Hepatocyte (in vitro differentiated cells): ENCODE measurements at regions not wholly inside any gene's neighbourhood (a gene's known extent, or its start where the extent isn't known, plus 50 kb on each side); places are given as distances from the start of the nearest gene placed in this dataset.
A peak's percentile ranks its signal among the peaks of the same experiment; 100 is the strongest.

Experiments
- DNase-seq: peaks from one replicate; pipeline ENCODE4 v3.0.0-alpha.2; 2016; ENCODE audit warnings: low spot score
- H2AFZ ChIP-seq: fragments of 200-600 bp; sonication (generic); 2 replicates; pipeline ENCODE4 v1.6.0; 2016; ENCODE audit warnings: antibody characterized with exemption, mild to moderate bottlenecking
- H3K27ac ChIP-seq: fragments of 200-600 bp; sonication (generic); 2 replicates; pipeline ENCODE4 v1.5.1; 2016; ENCODE audit warnings: mild to moderate bottlenecking
- H3K27me3 ChIP-seq: fragments of 200-600 bp; sonication (generic); 2 replicates; pipeline ENCODE4 v1.6.1; 2016
- H3K36me3 ChIP-seq: fragments of 200-600 bp; sonication (generic); replicated peaks from 2 replicates; pipeline ENCODE4 v1.5.1; 2016; ENCODE audit warnings: low read depth; ENCODE audit not compliant: insufficient read depth
- H3K4me1 ChIP-seq: fragments of 200-600 bp; sonication (generic); 2 replicates; pipeline ENCODE4 v1.5.1; 2016; ENCODE audit warnings: mild to moderate bottlenecking, moderate library complexity; ENCODE audit not compliant: insufficient read depth
- H3K4me2 ChIP-seq: fragments of 200-600 bp; sonication (generic); 2 replicates; pipeline ENCODE4 v1.6.0; 2016
- H3K4me3 ChIP-seq: fragments of 200-600 bp; sonication (generic); 2 replicates; pipeline ENCODE4 v1.5.1; 2016; ENCODE audit warnings: mild to moderate bottlenecking
- H3K79me2 ChIP-seq: fragments of 200-600 bp; sonication (generic); 2 replicates; pipeline ENCODE4 v1.6.0; 2017; ENCODE audit warnings: mild to moderate bottlenecking
- H3K9me2 ChIP-seq: fragments of 200-600 bp; sonication (generic); replicated peaks from 2 replicates; pipeline ENCODE4 v1.6.0; 2017; ENCODE audit warnings: mild to moderate bottlenecking; ENCODE audit not compliant: insufficient read depth
- H3K9me3 ChIP-seq: fragments of 200-600 bp; sonication (generic); 2 replicates; pipeline ENCODE4 v1.5.1; 2016; ENCODE audit warnings: low read depth, mild to moderate bottlenecking
- H4K20me1 ChIP-seq: fragments of 200-600 bp; sonication (generic); 2 replicates; pipeline ENCODE4 v1.6.0; 2016; ENCODE audit warnings: mild to moderate bottlenecking; ENCODE audit not compliant: insufficient read depth, poor library complexity, severe bottlenecking
- EZH2 ChIP-seq: fragments of 200-600 bp; sonication (generic); IDR thresholded peaks from 2 replicates; pipeline ENCODE4 v1.6.1; 2016; ENCODE audit warnings: antibody characterized with exemption, mild to moderate bottlenecking, borderline replicate concordance
- EZH2phosphoT487 ChIP-seq: fragments of 200-600 bp; sonication (generic); IDR thresholded peaks from one replicate; pipeline ENCODE4 v1.6.1; 2018; ENCODE audit warnings: antibody characterized with exemption, mild to moderate bottlenecking, low read depth, moderate library complexity; ENCODE audit not compliant: unreplicated experiment, severe bottlenecking
- WGBS: methylation state at CpG from one replicate; pipeline ENCODE4 v1.1.6; 2016; ENCODE audit warnings: low lambda C conversion rate; ENCODE audit errors: missing lambda C conversion rate; 5-methylcytosine and 5-hydroxymethylcytosine counted together
- TF ChIP-seq, protein P1 (sequence below): fragments of 200-600 bp; sonication (generic); IDR thresholded peaks from 2 replicates; pipeline ENCODE4 v1.5.1; 2016; ENCODE audit warnings: antibody characterized with exemption, mild to moderate bottlenecking; ENCODE audit not compliant: poor library complexity

- no peaks in the 10 kb centered on the region for H3K36me3 ChIP-seq
- H3K4me1 ChIP-seq = no peaks in the 10 kb centered on the region
- H3K4me3 ChIP-seq = no peak overlapping the region
- no peaks in the 10 kb centered on the region for H3K9me2 ChIP-seq
- no peak overlapping the region for H3K27ac ChIP-seq
- H3K27me3 ChIP-seq = no peaks in the 10 kb centered on the region
- H3K9me3 ChIP-seq = no peaks in the 10 kb centered on the region
- H3K79me2 ChIP-seq = no peaks in the 10 kb centered on the region
- no peak for DNase-seq
- H4K20me1 ChIP-seq = no peaks in the 10 kb centered on the region
- H2AFZ ChIP-seq = no peak overlapping the region
- no peak for TF ChIP-seq EZH2
- TF ChIP-seq EZH2phosphoT487 = no peak
- TF ChIP-seq, protein P1, sequence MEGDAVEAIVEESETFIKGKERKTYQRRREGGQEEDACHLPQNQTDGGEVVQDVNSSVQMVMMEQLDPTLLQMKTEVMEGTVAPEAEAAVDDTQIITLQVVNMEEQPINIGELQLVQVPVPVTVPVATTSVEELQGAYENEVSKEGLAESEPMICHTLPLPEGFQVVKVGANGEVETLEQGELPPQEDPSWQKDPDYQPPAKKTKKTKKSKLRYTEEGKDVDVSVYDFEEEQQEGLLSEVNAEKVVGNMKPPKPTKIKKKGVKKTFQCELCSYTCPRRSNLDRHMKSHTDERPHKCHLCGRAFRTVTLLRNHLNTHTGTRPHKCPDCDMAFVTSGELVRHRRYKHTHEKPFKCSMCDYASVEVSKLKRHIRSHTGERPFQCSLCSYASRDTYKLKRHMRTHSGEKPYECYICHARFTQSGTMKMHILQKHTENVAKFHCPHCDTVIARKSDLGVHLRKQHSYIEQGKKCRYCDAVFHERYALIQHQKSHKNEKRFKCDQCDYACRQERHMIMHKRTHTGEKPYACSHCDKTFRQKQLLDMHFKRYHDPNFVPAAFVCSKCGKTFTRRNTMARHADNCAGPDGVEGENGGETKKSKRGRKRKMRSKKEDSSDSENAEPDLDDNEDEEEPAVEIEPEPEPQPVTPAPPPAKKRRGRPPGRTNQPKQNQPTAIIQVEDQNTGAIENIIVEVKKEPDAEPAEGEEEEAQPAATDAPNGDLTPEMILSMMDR = no peak
- 100% methylated on average over 2 of the region's 2 CpGs for WGBS
- no peak overlapping the region for H3K4me2 ChIP-seq
Observed at GRCh38 chr4:37771771-37772170, 54.7 kb upstream of the PGM2 start.

GRCh38 chr4:37770016-37770415, 56.5 kb upstream of the PGM2 start:
- Histone ChIP-seq H3K79me2 (no peaks in the 10 kb centered on the region), H3K27ac (no peak overlapping the region), H3K36me3 (no peaks in the 10 kb centered on the region), H3K4me3 (no peak overlapping the region), H3K4me2 (no peak overlapping the region), H3K27me3 (no peaks in the 10 kb centered on the region), H4K20me1 (no peaks in the 10 kb centered on the region), H3K9me3 (no peaks in the 10 kb centered on the region), H2AFZ (no peak overlapping the region), H3K9me2 (no peaks in the 10 kb centered on the region), H3K4me1 (no peaks in the 10 kb centered on the region)
- DNase-seq = no peak
- TF ChIP-seq EZH2phosphoT487 (no peak), EZH2 (no peak)
- TF ChIP-seq, protein P1 = no peak
- 87% methylated on average over 2 of the region's 2 CpGs for WGBS

DNA sequence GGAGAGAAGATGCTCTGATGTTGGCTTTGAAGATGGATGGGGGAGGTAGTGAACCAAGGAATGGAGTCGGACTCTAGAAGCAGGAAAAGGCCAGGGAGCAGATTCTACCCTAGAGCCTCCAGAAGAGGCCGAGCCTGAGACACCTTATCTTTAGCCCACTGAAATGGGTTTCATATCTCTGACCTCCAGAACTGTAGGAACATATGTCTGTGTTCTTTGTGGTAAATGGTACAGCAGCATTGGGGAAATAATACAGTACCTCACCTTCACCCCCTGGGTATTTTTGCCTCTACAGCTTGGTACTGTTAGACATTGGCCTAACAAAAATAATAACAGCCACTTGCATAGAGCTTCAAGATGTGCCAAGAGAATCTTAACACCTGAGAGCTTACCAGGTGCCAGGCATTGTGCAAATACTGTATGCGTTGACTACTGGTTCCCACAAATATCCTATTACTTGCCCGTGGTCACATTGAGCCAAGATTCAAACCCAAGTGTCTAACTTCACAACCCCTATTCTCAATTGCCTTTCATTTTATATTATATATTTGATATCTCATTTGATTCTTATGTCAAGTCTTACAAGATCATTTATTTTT, 57.0 kb upstream of the PGM2 start:
- H3K27ac ChIP-seq = no peak overlapping the region
- H3K79me2 ChIP-seq = no peaks in the 10 kb centered on the region
- no peak overlapping the region for H3K4me2 ChIP-seq
- DNase-seq = no peak
- H3K36me3 ChIP-seq = no peaks in the 10 kb centered on the region
- H3K9me2 ChIP-seq = no peaks in the 10 kb centered on the region
- no peak overlapping the region for H2AFZ ChIP-seq
- H3K4me1 ChIP-seq = no peaks in the 10 kb centered on the region
- no peak overlapping the region for H3K4me3 ChIP-seq
- TF ChIP-seq EZH2phosphoT487 (no peak), EZH2 (no peak)
- TF ChIP-seq, protein P1 = no peak
- H3K9me3 ChIP-seq = no peaks in the 10 kb centered on the region
- WGBS = 91% methylated on average over 4 of the region's 4 CpGs
- H4K20me1 ChIP-seq = no peaks in the 10 kb centered on the region
- no peaks in the 10 kb centered on the region for H3K27me3 ChIP-seq

DNA sequence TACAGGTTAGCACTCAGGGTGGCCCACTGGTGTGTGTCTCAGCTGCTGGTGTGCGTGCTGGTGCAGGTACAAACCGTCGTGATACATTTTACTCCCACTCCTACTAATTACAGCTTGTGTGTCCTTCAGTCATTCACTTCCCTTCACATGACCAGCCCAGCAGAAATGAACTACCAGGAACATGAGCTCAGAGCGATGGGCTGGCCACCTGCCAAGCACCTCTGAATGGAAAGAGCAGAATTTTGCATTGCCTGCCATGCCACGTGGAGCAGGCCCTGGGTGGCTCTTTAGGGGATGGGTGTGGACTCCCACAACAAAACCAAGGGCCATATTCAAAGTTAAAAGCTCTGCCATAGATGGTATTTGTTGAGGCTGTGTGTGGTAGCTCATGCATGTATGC, 58.9 kb upstream of the PGM2 start:
- WGBS = 62% methylated on average over 5 of the region's 5 CpGs
- Histone ChIP-seq H3K9me3 (no peaks in the 10 kb centered on the region), H3K4me2 (no peak overlapping the region), H4K20me1 (no peaks in the 10 kb centered on the region), H3K4me1 (no peaks in the 10 kb centered on the region), H2AFZ (no peak overlapping the region), H3K4me3 (no peak overlapping the region), H3K9me2 (no peaks in the 10 kb centered on the region), H3K27me3 (no peaks in the 10 kb centered on the region), H3K79me2 (no peaks in the 10 kb centered on the region), H3K27ac (no peak overlapping the region), H3K36me3 (no peaks in the 10 kb centered on the region)
- TF ChIP-seq, protein P1 = no peak
- TF ChIP-seq EZH2phosphoT487 = no peak
- TF ChIP-seq EZH2 = no peak
- peak; percentile 39 for DNase-seq
